Osteoblast (primary cell): ENCODE measurements at regions not wholly inside any gene's neighbourhood (a gene's known extent, or its start where the extent isn't known, plus 50 kb on each side); places are given as distances from the start of the nearest gene placed in this dataset. TPM values are rescaled to one million over a fixed set of nuclear protein-coding genes. Genes with fewer than 3 reads are reported as not detected.

Experiments
- DNase-seq: peaks from one replicate; pipeline ENCODE4 v3.0.0; 2011; ENCODE audit warnings: low spot score, mixed read lengths; ENCODE audit not compliant: insufficient read length; ENCODE audit errors: missing footprints
- H2AFZ ChIP-seq: 2 replicates; pipeline ENCODE4 v1.6.0; 2011; ENCODE audit warnings: mild to moderate bottlenecking, low read length
- H3K27ac ChIP-seq: 2 replicates; pipeline ENCODE4 v1.5.1; 2011; ENCODE audit warnings: mild to moderate bottlenecking, low read depth, low read length, moderate library complexity
- H3K27me3 ChIP-seq: 2 replicates; pipeline ENCODE4 v1.6.0; 2012; ENCODE audit warnings: mild to moderate bottlenecking, control low read depth, inconsistent platforms, low read length, moderate library complexity; ENCODE audit not compliant: insufficient read depth
- H3K36me3 ChIP-seq: 2 replicates; pipeline ENCODE4 v1.5.1; 2011; ENCODE audit warnings: mild to moderate bottlenecking, low read length, control low read depth, moderate library complexity; ENCODE audit not compliant: insufficient read depth
- H3K4me1 ChIP-seq: 2 replicates; pipeline ENCODE4 v1.5.1; 2011; ENCODE audit warnings: mild to moderate bottlenecking, low read length, control low read depth, moderate library complexity; ENCODE audit not compliant: insufficient read depth
- H3K4me2 ChIP-seq: 2 replicates; pipeline ENCODE4 v1.6.0; 2011; ENCODE audit warnings: mild to moderate bottlenecking, low read length; ENCODE audit not compliant: insufficient read depth
- H3K4me3 ChIP-seq: fragments of 200-600 bp; sonication (generic); 3 replicates; pipeline ENCODE4 v1.5.1; 2012; ENCODE audit warnings: mild to moderate bottlenecking, low read length, inconsistent platforms; ENCODE audit not compliant: insufficient read depth
- H3K79me2 ChIP-seq: 2 replicates; pipeline ENCODE4 v1.6.0; 2012; ENCODE audit warnings: mild to moderate bottlenecking, low read length, control low read depth, inconsistent platforms; ENCODE audit not compliant: insufficient read depth
- H3K9me3 ChIP-seq: 2 replicates; pipeline ENCODE4 v1.5.1; 2011; ENCODE audit warnings: low read depth, low read length, control low read depth
- H4K20me1 ChIP-seq: 2 replicates; pipeline ENCODE4 v1.6.0; 2012; ENCODE audit warnings: mild to moderate bottlenecking, low read length, control low read depth; ENCODE audit not compliant: insufficient read depth
- CTCF ChIP-seq: IDR thresholded peaks from 2 replicates; pipeline ENCODE4 v1.5.1; 2011; ENCODE audit warnings: mild to moderate bottlenecking, low read depth, low read length, moderate library complexity; ENCODE audit errors: extremely low read depth
- small RNA-seq: library from RNA; depleted of rRNA; stranded (forward); fragments of <200 nt; gene quantifications from one replicate; pipeline ENCODE3, GENCODE V24; 2012

GRCh38 chr3:171516765-171517164 lies 56.6 kb upstream of the TNIK start:
- H3K9me3 ChIP-seq: no peaks in the 10 kb centered on the region
- H3K27me3 ChIP-seq: peaks cover 24% of the 10 kb centered on the region
- H3K79me2 ChIP-seq: no peaks in the 10 kb centered on the region
- no peak for DNase-seq
- H3K36me3 ChIP-seq: no peaks in the 10 kb centered on the region
- H4K20me1 ChIP-seq: no peaks in the 10 kb centered on the region
- no peak overlapping the region for H2AFZ ChIP-seq
- H3K4me1 ChIP-seq: no peaks in the 10 kb centered on the region
- no peak overlapping the region for H3K27ac ChIP-seq
- no peak for TF ChIP-seq CTCF
- no peak overlapping the region for H3K4me3 ChIP-seq
- H3K4me2 ChIP-seq: no peak overlapping the region

- Histone ChIP-seq H3K4me3 (no peak overlapping the region), H4K20me1 (no peaks in the 10 kb centered on the region), H2AFZ (no peak overlapping the region), H3K79me2 (no peaks in the 10 kb centered on the region), H3K9me3 (no peaks in the 10 kb centered on the region), H3K4me2 (no peak overlapping the region), H3K36me3 (no peaks in the 10 kb centered on the region), H3K4me1 (no peaks in the 10 kb centered on the region), H3K27me3 (peaks cover 28% of the 10 kb centered on the region), H3K27ac (no peak overlapping the region)
- TF ChIP-seq CTCF: peak; percentile 21
- no peak for DNase-seq
Observed at GRCh38 chr3:171514466-171514865, 54.3 kb upstream of the TNIK start.

GRCh38 chr3:171511450-171511849 lies 51.2 kb upstream of the TNIK start:
- H3K79me2 ChIP-seq: no peaks in the 10 kb centered on the region
- peaks cover 28% of the 10 kb centered on the region for H3K27me3 ChIP-seq
- H2AFZ ChIP-seq: no peak overlapping the region
- no peak overlapping the region for H3K4me3 ChIP-seq
- H3K27ac ChIP-seq: no peak overlapping the region
- H3K9me3 ChIP-seq: no peaks in the 10 kb centered on the region
- no peak for DNase-seq
- no peaks in the 10 kb centered on the region for H4K20me1 ChIP-seq
- no peak for TF ChIP-seq CTCF
- H3K4me2 ChIP-seq: no peak overlapping the region
- no peaks in the 10 kb centered on the region for H3K36me3 ChIP-seq
- H3K4me1 ChIP-seq: no peaks in the 10 kb centered on the region

Small RNA genes in the stretch of these regions (small RNA-seq; reads per million reads assigned to genes)
- not detected for gene AC008134.1
